HepG2 (cell line): ENCODE measurements at regions not wholly inside any gene's neighbourhood (a gene's known extent, or its start where the extent isn't known, plus 50 kb on each side); places are given as distances from the start of the nearest gene placed in this dataset.

ENCODE experiments used
- CC2D1A ChIP-seq: sonication (generic); formaldehyde crosslinking; IDR thresholded peaks from 2 replicates; pipeline ENCODE4 v1.8.1; 2023; ENCODE audit warnings: mild to moderate bottlenecking, missing genetic modification reagents
- ZNF652 ChIP-seq: IDR thresholded peaks from 2 replicates; pipeline ENCODE4 v1.6.1; 2016; ENCODE audit warnings: low read depth, borderline replicate concordance
- TF ChIP-seq, protein P1 (sequence below): sonication (generic); formaldehyde crosslinking; conservative IDR thresholded peaks from 2 replicates; pipeline ENCODE4 v1.4.0; 2020; ENCODE audit warnings: missing genetic modification reagents
- TF ChIP-seq, protein P2 (sequence below): sonication (generic); formaldehyde crosslinking; IDR thresholded peaks from 2 replicates; pipeline ENCODE4 v1.5.0; 2020; ENCODE audit warnings: mild to moderate bottlenecking, missing genetic modification reagents, moderate library complexity
- TF ChIP-seq, protein P3 (sequence below): sonication (generic); formaldehyde crosslinking; IDR thresholded peaks from 2 replicates; pipeline ENCODE4 v1.4.0; 2020; ENCODE audit warnings: missing genetic modification reagents
- TF ChIP-seq, protein P4 (sequence below): sonication (generic); formaldehyde crosslinking; IDR thresholded peaks from 2 replicates; pipeline ENCODE4 v1.4.0; 2020; ENCODE audit warnings: missing genetic modification reagents

GRCh38 chr14:29043737-29044136 lies 277.1 kb downstream of the FOXG1 start:
- TF ChIP-seq CC2D1A (no peak), ZNF652 (CRISPR knock-in tag) (no peak)
- TF ChIP-seq, protein P1, sequence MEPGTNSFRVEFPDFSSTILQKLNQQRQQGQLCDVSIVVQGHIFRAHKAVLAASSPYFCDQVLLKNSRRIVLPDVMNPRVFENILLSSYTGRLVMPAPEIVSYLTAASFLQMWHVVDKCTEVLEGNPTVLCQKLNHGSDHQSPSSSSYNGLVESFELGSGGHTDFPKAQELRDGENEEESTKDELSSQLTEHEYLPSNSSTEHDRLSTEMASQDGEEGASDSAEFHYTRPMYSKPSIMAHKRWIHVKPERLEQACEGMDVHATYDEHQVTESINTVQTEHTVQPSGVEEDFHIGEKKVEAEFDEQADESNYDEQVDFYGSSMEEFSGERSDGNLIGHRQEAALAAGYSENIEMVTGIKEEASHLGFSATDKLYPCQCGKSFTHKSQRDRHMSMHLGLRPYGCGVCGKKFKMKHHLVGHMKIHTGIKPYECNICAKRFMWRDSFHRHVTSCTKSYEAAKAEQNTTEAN: no peak
- TF ChIP-seq, protein P2, sequence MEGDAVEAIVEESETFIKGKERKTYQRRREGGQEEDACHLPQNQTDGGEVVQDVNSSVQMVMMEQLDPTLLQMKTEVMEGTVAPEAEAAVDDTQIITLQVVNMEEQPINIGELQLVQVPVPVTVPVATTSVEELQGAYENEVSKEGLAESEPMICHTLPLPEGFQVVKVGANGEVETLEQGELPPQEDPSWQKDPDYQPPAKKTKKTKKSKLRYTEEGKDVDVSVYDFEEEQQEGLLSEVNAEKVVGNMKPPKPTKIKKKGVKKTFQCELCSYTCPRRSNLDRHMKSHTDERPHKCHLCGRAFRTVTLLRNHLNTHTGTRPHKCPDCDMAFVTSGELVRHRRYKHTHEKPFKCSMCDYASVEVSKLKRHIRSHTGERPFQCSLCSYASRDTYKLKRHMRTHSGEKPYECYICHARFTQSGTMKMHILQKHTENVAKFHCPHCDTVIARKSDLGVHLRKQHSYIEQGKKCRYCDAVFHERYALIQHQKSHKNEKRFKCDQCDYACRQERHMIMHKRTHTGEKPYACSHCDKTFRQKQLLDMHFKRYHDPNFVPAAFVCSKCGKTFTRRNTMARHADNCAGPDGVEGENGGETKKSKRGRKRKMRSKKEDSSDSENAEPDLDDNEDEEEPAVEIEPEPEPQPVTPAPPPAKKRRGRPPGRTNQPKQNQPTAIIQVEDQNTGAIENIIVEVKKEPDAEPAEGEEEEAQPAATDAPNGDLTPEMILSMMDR (CRISPR knock-in tag): no peak
- TF ChIP-seq, protein P3, sequence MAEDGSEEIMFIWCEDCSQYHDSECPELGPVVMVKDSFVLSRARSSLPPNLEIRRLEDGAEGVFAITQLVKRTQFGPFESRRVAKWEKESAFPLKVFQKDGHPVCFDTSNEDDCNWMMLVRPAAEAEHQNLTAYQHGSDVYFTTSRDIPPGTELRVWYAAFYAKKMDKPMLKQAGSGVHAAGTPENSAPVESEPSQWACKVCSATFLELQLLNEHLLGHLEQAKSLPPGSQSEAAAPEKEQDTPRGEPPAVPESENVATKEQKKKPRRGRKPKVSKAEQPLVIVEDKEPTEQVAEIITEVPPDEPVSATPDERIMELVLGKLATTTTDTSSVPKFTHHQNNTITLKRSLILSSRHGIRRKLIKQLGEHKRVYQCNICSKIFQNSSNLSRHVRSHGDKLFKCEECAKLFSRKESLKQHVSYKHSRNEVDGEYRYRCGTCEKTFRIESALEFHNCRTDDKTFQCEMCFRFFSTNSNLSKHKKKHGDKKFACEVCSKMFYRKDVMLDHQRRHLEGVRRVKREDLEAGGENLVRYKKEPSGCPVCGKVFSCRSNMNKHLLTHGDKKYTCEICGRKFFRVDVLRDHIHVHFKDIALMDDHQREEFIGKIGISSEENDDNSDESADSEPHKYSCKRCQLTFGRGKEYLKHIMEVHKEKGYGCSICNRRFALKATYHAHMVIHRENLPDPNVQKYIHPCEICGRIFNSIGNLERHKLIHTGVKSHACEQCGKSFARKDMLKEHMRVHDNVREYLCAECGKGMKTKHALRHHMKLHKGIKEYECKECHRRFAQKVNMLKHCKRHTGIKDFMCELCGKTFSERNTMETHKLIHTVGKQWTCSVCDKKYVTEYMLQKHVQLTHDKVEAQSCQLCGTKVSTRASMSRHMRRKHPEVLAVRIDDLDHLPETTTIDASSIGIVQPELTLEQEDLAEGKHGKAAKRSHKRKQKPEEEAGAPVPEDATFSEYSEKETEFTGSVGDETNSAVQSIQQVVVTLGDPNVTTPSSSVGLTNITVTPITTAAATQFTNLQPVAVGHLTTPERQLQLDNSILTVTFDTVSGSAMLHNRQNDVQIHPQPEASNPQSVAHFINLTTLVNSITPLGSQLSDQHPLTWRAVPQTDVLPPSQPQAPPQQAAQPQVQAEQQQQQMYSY (CRISPR knock-in tag): no peak
- TF ChIP-seq, protein P4, sequence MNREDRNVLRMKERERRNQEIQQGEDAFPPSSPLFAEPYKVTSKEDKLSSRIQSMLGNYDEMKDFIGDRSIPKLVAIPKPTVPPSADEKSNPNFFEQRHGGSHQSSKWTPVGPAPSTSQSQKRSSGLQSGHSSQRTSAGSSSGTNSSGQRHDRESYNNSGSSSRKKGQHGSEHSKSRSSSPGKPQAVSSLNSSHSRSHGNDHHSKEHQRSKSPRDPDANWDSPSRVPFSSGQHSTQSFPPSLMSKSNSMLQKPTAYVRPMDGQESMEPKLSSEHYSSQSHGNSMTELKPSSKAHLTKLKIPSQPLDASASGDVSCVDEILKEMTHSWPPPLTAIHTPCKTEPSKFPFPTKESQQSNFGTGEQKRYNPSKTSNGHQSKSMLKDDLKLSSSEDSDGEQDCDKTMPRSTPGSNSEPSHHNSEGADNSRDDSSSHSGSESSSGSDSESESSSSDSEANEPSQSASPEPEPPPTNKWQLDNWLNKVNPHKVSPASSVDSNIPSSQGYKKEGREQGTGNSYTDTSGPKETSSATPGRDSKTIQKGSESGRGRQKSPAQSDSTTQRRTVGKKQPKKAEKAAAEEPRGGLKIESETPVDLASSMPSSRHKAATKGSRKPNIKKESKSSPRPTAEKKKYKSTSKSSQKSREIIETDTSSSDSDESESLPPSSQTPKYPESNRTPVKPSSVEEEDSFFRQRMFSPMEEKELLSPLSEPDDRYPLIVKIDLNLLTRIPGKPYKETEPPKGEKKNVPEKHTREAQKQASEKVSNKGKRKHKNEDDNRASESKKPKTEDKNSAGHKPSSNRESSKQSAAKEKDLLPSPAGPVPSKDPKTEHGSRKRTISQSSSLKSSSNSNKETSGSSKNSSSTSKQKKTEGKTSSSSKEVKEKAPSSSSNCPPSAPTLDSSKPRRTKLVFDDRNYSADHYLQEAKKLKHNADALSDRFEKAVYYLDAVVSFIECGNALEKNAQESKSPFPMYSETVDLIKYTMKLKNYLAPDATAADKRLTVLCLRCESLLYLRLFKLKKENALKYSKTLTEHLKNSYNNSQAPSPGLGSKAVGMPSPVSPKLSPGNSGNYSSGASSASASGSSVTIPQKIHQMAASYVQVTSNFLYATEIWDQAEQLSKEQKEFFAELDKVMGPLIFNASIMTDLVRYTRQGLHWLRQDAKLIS (CRISPR knock-in tag): no peak
